NCI-H1694 treated with DMSO at 0.1 percent for 48 hours (cell line): ENCODE measurements at regions not wholly inside any gene's neighbourhood (a gene's known extent, or its start where the extent isn't known, plus 50 kb on each side); places are given as distances from the start of the nearest gene placed in this dataset.
"Not testable (repeated sequence)": the region's sequence is repeated elsewhere in the genome, so short reads cannot be mapped to it uniquely, and the experiment has no call there.

ENCODE experiments used
- DNase-seq: peaks from one replicate; lab custom pipeline; 2025; lab: John Stamatoyannopoulos, UW

GRCh38 chr5:103427326-103427725 lies 135.3 kb downstream of the NUDT12 start:
- DNase-seq = no peak

- no peak for DNase-seq
These were observed 136.7 kb downstream of the NUDT12 start for GRCh38 chr5:103425686-103426454.

DNA sequence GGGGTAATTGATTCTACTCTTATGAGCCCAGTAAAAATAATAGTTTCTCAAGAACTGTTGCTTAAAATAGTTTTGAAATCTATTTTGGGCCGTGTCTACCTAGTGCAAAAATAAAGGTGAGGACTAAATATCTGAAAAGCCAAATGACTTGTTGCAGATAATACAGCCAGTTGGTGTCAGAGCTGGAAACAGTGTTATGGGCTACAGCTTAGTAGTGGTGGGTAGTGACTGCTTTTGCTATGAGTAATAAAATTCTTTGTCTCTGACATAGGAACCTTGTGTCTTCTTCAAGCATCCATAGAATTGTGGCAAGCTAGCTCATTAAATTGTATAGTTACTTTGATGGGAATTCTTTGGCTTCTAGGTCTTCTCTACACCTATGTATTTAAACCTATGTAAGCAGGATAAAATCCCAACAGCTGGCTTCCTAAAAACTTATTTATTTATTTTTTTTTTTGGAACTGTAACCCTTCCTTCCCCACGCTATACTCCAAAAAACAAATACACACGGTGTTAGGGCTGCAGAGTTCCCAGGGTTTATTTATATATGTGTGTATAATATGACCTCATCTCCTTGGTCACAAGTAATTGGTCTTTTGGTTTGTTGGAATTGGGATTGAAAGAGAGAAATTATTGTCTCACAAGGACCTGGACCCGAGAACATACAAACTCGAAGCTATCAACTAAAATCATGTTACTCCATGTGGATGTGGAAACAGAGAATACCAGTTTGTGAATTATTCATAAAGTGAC lies 138.0 kb downstream of the NUDT12 start:
- no peak for DNase-seq

- no peak for DNase-seq
These were observed 138.6 kb downstream of the NUDT12 start for GRCh38 chr5:103424026-103424425.

DNA sequence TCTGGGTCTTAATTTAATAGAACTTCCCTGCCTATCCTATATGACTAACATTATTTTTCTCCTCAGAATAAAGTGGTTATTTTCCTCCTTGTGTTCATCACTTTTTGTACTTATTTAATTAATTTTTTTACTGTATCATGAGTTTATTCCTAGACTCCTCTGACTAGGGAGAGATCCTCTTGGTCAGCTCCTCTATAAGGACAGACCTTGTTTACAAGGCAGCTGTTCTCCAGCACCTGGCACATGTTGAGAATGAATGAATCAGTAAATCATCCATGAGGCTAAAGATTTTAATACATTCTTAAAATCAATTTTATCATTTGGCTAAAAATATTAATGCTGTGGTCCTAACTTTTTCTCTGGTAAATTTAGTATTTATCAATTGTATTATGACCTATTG lies 139.8 kb downstream of the NUDT12 start:
- no peak for DNase-seq

GRCh38 chr5:103414604-103415003 lies 148.0 kb downstream of the NUDT12 start:
- no peak for DNase-seq

GRCh38 chr5:103411711-103412110 lies 150.9 kb downstream of the NUDT12 start:
- DNase-seq = no peak

DNA sequence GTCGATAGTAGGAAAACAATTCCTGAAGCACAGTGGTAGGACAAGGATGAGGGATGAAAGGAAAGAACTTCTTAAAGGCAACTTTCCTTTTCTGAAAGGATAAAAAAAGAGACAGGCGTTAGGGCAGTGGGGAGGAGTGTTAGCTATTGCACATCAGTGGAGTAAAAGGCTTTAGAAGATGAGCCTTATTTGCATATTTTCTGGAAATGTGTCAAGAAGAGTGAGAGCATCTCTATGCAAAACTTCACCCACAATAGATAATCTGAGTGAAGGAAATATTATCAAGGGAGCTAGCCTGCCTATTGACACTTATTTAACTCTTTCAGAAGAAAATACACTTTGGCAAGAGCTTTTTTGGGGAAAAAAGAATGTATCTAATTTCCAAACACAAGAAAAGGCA lies 151.6 kb downstream of the MACIR start:
- DNase-seq = no peak

DNA sequence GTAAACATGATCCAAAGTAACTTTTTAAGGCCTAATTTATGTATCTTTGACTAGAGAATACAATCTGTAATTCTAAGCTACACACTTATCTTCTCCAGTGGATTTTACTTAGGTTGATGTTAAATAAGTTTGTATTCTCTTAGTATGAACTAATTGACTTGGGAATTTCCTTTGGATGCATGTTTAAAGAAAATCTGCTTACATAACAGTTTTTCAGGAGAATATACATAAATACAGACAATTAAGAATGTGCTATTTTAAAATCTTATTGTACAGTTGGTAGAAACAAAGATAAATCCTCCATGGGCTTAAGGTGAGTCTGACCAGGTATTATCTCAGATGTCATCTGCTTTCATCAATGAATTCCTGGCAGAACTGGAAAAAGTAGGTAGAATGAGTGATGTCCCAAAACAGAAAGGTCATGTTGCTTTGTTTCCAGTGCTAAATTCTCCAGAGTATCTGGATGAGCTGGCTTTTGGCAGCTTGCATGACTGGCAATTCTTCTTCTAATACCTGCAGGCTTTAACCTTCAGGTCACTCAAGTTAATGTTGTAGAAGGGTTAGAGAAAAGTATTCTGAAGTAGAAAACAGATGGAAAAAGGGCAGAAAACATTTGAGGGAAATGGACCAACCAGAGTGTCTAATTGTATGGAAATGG lies 150.6 kb downstream of the MACIR start:
- no peak for DNase-seq

DNA sequence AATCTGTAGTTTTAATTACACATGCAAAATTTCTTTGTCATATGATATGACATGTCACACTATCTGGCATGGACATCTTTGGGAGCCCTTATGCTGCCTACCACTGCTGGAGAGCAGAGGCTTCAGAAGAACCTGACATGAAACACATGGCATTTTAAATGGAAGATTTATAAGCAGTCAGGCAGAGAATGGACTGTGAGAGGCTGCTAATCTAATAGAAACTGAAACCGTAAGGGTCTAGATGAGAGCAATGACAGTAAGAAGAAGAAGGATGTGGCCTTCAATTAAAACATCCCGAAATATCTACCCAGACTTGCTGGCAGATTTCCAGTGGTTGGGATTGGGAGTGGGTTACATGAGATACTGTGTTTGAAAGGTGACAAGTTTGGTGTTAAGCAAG lies 149.8 kb downstream of the MACIR start:
- DNase-seq = no peak

- DNase-seq = no peak
These were observed 148.8 kb downstream of the MACIR start for GRCh38 chr5:103407402-103407801.

DNA sequence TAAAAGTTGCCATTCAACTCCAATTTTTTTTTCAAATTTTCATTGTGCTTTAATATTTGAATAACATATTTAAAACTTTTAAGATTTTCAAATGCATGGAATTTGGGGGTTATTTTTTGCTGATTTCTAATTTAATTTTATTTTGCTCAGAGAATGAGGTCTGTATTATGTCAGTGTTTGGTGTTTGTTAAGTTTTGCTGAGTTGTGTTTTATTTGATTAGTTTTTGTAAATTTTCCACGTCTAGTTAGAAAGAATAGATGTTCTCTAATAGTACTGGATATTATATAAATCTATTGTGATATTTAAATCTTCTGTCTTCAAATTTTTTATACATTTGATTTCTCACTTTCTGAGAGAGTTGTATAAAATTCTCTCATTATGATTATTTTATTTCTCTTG lies 145.9 kb downstream of the MACIR start:
- no peak for DNase-seq

- DNase-seq = no peak
These were observed 144.3 kb downstream of the MACIR start for GRCh38 chr5:103402851-103403250.

- DNase-seq = no peak
These were observed 139.4 kb downstream of the MACIR start for GRCh38 chr5:103397739-103398581.

DNA sequence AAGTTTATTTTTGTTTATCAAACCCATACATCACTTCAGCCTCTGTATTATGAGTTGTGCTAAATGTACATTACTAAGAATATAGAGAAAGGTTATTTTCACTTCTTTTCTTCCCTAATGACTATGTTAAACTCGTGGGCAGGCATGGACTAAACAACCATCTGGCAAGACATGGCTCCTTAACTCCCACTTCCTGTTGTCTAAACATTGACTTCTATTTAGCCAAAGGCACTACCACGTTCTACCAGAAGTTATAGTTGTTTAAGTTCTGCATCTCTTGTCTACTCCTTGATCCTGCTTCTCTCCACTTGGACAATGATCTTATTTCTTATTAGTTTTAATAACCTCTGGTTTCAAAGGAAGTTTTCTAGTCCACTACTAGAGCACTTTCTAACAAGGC lies 136.1 kb downstream of the MACIR start:
- no peak for DNase-seq

- no peak for DNase-seq
These were observed 134.7 kb downstream of the MACIR start for GRCh38 chr5:103393101-103393754.

GRCh38 chr5:103391659-103392058 lies 133.1 kb downstream of the MACIR start:
- DNase-seq = no peak

GRCh38 chr5:103389846-103390245 lies 131.3 kb downstream of the MACIR start:
- DNase-seq = no peak

DNA sequence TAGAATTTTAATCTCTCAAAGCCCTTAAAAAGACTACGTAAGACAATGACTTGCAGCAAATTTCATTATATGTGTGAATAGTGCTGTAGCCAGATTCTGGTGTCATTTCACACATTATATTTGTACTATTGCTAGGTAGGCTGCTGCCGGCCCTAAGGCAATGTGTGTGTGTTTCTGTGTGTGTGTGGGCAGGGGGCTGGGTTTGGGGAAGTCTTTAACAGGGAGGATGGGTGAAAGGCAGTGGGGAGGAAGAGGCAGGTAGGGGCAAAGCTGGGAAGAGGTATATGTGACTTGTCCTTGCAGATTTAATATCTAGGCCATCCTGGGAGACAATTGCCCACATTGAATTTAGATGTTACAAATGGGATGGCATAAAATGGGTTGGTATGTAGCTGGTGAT lies 130.8 kb downstream of the MACIR start:
- DNase-seq = no peak

DNA sequence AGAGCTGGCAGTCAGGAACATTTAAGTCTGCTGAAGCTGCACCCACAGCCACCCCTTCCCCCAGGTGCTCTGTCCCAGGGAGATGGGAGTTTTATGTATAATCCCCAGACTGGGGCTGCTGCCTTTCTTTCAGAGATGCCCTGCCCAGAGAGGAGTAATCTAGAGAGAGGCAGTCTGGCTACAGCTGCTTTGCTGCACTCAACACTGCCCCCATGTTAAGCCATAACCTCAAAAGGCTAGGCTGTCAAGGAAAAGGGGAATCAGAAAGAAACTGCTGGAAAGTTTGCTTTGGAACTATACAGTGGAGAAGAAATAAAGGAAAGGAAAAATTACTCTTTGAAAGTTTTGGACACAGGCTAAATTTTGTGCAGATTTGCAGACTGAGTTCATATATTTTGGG lies 127.2 kb downstream of the MACIR start:
- no peak for DNase-seq

- not testable (repeated sequence) for DNase-seq
These were observed 119.1 kb downstream of the MACIR start for GRCh38 chr5:103377638-103378037.
